Suprapubic skin (tissue), 4 donors: ENCODE measurements at regions not wholly inside any gene's neighbourhood (a gene's known extent, or its start where the extent isn't known, plus 50 kb on each side); places are given as distances from the start of the nearest gene placed in this dataset.

Source experiments
- EP300 ChIP-seq: sonication (generic); formaldehyde crosslinking; IDR thresholded peaks from one replicate; pipeline ENCODE4 v1.6.1; 2017; ENCODE audit warnings: antibody characterized with exemption
- POLR2AphosphoS5 ChIP-seq, 3 donors: sonication (generic); formaldehyde crosslinking; IDR thresholded peaks; one replicate each; pipeline ENCODE4 v1.6.1; 2017; ENCODE audit warnings: antibody characterized with exemption in 3 of 3
- TF ChIP-seq, protein P1 (sequence below), 2 donors: fragments of 200-600 bp in 1 of 2; fragments of 450-650 bp in 1 of 2; sonication (generic) in 1 of 2; IDR thresholded peaks; one replicate each; pipeline ENCODE4 v1.5.1; 2016 to 2019; ENCODE audit warnings: antibody characterized with exemption in 2 of 2, mild to moderate bottlenecking in 1 of 2, moderate library complexity in 1 of 2

DNA sequence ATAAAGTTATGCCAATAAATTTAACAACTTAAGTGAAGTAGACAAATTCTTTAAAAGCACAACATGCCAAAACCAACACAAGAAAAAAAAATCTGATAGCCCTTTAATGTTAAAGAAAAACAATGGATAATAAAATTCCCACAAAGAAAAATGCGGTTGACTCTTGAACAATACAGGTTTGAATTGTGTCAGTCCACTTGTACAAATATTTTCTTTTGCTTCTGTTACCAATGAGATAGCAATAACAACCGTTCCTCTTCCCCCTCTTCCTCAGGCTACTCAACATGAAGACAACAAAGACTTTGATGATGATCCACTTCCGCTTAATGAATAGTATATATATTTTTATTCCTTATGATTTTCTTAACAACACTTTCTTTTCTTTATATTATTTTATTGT lies 283.9 kb upstream of the MAN1A1 start:
- TF ChIP-seq, protein P1, sequence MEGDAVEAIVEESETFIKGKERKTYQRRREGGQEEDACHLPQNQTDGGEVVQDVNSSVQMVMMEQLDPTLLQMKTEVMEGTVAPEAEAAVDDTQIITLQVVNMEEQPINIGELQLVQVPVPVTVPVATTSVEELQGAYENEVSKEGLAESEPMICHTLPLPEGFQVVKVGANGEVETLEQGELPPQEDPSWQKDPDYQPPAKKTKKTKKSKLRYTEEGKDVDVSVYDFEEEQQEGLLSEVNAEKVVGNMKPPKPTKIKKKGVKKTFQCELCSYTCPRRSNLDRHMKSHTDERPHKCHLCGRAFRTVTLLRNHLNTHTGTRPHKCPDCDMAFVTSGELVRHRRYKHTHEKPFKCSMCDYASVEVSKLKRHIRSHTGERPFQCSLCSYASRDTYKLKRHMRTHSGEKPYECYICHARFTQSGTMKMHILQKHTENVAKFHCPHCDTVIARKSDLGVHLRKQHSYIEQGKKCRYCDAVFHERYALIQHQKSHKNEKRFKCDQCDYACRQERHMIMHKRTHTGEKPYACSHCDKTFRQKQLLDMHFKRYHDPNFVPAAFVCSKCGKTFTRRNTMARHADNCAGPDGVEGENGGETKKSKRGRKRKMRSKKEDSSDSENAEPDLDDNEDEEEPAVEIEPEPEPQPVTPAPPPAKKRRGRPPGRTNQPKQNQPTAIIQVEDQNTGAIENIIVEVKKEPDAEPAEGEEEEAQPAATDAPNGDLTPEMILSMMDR (IDR thresholded peaks at IDR 0.05): no peak
- no peak for TF ChIP-seq POLR2AphosphoS5 (IDR thresholded peaks at IDR 0.05)
- no peak for TF ChIP-seq EP300
